Keratinocyte (primary cell): ENCODE measurements at regions not wholly inside any gene's neighbourhood (a gene's known extent, or its start where the extent isn't known, plus 50 kb on each side); places are given as distances from the start of the nearest gene placed in this dataset.

Source experiments
- DNase-seq: peaks from one replicate; pipeline ENCODE4 v3.0.0-alpha.2; 2011; ENCODE audit warnings: low read depth, missing footprints, low spot score
- FAIRE-seq: peaks from 2 replicates; lab custom pipeline; 2011; peaks lifted over from hg19 to GRCh38; lab: Jason Lieb, UNC
- H2AFZ ChIP-seq: 2 replicates; pipeline ENCODE4 v1.6.0; 2012; ENCODE audit warnings: low read length, control low read depth, inconsistent platforms; ENCODE audit not compliant: control insufficient read depth
- H3K27ac ChIP-seq: 2 replicates; pipeline ENCODE4 v1.5.1; 2011; ENCODE audit warnings: low read length; ENCODE audit not compliant: control insufficient read depth, insufficient read depth
- H3K27me3 ChIP-seq: 3 replicates; pipeline ENCODE4 v1.6.0; 2011; ENCODE audit warnings: low read length; ENCODE audit not compliant: control insufficient read depth, insufficient read depth; ENCODE audit errors: extremely low read depth
- H3K36me3 ChIP-seq, 2 experiments: 2 replicates in 1 of 2; 3 replicates in 1 of 2; pipeline ENCODE4 v1.5.1; 2011; ENCODE audit warnings: low read length in 2 of 2, mild to moderate bottlenecking in 1 of 2; ENCODE audit not compliant: control insufficient read depth in 2 of 2, insufficient read depth in 2 of 2; ENCODE audit errors: extremely low read depth in 1 of 2
- H3K4me1 ChIP-seq: 3 replicates; pipeline ENCODE4 v1.5.1; 2011; ENCODE audit warnings: low read length; ENCODE audit not compliant: control insufficient read depth, insufficient read depth; ENCODE audit errors: extremely low read depth
- H3K4me2 ChIP-seq: 3 replicates; pipeline ENCODE4 v1.6.0; 2011; ENCODE audit warnings: low read depth, low read length; ENCODE audit not compliant: control insufficient read depth, insufficient read depth; ENCODE audit errors: extremely low read depth
- H3K4me3 ChIP-seq, 3 experiments: fragments of 200-600 bp in 1 of 3; sonication (generic) in 1 of 3; 2 replicates in 2 of 3; 3 replicates in 1 of 3; pipeline ENCODE4 v1.5.1; 2011 to 2016; ENCODE audit warnings: low read length in 3 of 3, mild to moderate bottlenecking in 3 of 3, control low read depth in 2 of 3, inconsistent platforms in 1 of 3, low read depth in 1 of 3, mixed read lengths in 1 of 3, mixed run types in 1 of 3, moderate library complexity in 1 of 3; ENCODE audit not compliant: control insufficient read depth in 2 of 3, insufficient read depth in 2 of 3; ENCODE audit errors: extremely low read depth in 1 of 3
- H3K79me2 ChIP-seq: 2 replicates; pipeline ENCODE4 v1.6.0; 2012; ENCODE audit warnings: low read length; ENCODE audit not compliant: control insufficient read depth, insufficient read depth
- H3K9ac ChIP-seq: 3 replicates; pipeline ENCODE4 v1.6.0; 2011; ENCODE audit warnings: low read length; ENCODE audit not compliant: control insufficient read depth, insufficient read depth; ENCODE audit errors: extremely low read depth
- H3K9me1 ChIP-seq: 3 replicates; pipeline ENCODE4 v1.6.0; 2011; ENCODE audit warnings: low read length; ENCODE audit not compliant: control insufficient read depth, insufficient read depth; ENCODE audit errors: extremely low read depth
- H3K9me3 ChIP-seq: 2 replicates; pipeline ENCODE4 v1.5.1; 2012; ENCODE audit warnings: low read depth, low read length; ENCODE audit not compliant: control insufficient read depth
- H4K20me1 ChIP-seq: 3 replicates; pipeline ENCODE4 v1.6.0; 2011; ENCODE audit warnings: low read length; ENCODE audit not compliant: control insufficient read depth, insufficient read depth; ENCODE audit errors: extremely low read depth
- EZH2 ChIP-seq: IDR thresholded peaks from one replicate; pipeline ENCODE4 v1.6.1; 2012; ENCODE audit warnings: inconsistent platforms, mild to moderate bottlenecking, low read length, moderate library complexity
- dilution Hi-C: fragments of 300-500 bp; cut with MboI; formaldehyde crosslinking; loops from one replicate; pipeline ENCODE4 v1.7.0; 2020; ENCODE audit warnings: low sequenced_read_pairs; ENCODE audit not compliant: extremely low pct_ligation_motif_present
- TF ChIP-seq, protein P1 (sequence below), 3 experiments: IDR thresholded peaks in 1 of 3; conservative IDR thresholded peaks in 1 of 3; optimal IDR thresholded peaks in 1 of 3; 2 replicates in 2 of 3; 3 replicates in 1 of 3; pipeline versions ENCODE3 to v1.5.1; 2011; ENCODE audit warnings: low read length in 3 of 3, mild to moderate bottlenecking in 3 of 3, moderate library complexity in 2 of 3, control low read depth in 1 of 3, inconsistent platforms in 1 of 3; ENCODE audit not compliant: insufficient read depth in 2 of 3; ENCODE audit errors: extremely low read depth in 1 of 3

DNA sequence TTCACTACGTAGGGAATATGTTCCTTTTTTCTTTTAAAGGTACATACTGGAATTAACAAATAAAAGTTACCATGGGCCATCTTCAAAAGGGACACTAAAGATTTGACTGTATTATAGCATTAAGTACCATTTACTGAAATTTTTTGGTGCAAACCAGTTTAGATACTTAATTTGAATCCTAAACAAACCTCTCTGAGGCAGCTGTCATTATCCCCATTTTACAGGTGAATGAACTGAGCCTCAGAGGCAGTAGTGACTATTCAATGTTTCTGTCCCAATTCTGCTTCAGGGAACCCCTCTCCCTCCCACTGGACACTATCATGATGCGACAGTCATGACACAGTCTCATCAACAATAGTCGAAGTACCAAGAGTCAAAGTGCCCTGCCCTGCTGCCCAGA is 76.2 kb upstream of the PHF21A start:
- dilution Hi-C loops = no loop called here
- no peak for DNase-seq
- Histone ChIP-seq H3K9me1 (no peaks in the 10 kb centered on the region), H3K9ac (no peak overlapping the region), H3K4me2 (no peak overlapping the region), H3K27me3 (peaks cover 10% of the 10 kb centered on the region), H2AFZ (no peak overlapping the region), H4K20me1 (no peaks in the 10 kb centered on the region), H3K79me2 (no peaks in the 10 kb centered on the region), H3K36me3 (no peaks in the 10 kb centered on the region), H3K4me1 (no peaks in the 10 kb centered on the region), H3K4me3 (no peak overlapping the region), H3K27ac (no peak overlapping the region), H3K9me3 (no peaks in the 10 kb centered on the region)
- no peak for TF ChIP-seq EZH2
- TF ChIP-seq, protein P1, sequence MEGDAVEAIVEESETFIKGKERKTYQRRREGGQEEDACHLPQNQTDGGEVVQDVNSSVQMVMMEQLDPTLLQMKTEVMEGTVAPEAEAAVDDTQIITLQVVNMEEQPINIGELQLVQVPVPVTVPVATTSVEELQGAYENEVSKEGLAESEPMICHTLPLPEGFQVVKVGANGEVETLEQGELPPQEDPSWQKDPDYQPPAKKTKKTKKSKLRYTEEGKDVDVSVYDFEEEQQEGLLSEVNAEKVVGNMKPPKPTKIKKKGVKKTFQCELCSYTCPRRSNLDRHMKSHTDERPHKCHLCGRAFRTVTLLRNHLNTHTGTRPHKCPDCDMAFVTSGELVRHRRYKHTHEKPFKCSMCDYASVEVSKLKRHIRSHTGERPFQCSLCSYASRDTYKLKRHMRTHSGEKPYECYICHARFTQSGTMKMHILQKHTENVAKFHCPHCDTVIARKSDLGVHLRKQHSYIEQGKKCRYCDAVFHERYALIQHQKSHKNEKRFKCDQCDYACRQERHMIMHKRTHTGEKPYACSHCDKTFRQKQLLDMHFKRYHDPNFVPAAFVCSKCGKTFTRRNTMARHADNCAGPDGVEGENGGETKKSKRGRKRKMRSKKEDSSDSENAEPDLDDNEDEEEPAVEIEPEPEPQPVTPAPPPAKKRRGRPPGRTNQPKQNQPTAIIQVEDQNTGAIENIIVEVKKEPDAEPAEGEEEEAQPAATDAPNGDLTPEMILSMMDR (optimal IDR thresholded peaks at IDR 0.05 in 1 of 3, IDR thresholded peaks at IDR 0.05 in 1 of 3, conservative IDR thresholded peaks at IDR 0.05 in 1 of 3; ENCODE audit: extremely low read depth in 1 of 3, insufficient read depth in 2 of 3, low read length in 3 of 3) = no peak
- FAIRE-seq = no peak

DNA sequence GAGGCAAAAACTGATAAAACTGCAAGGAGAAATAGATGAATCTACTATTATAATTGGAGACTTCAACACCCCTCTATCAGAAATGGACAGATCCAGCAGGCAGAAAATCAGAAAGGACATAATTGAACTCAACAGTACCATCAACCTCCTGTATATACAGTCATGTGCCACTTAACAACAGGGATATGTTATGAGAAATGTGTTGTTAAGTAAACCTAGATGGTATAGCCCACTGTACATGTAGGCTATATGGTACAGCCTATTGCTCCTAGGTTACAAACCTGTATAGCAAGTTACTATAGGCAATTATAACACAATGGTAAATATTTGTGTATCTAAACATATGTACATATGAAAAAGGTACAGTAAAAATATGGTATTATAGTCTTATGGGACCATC is 66.8 kb upstream of the PHF21A start:
- no peak overlapping the region for H3K27ac ChIP-seq
- H3K9ac ChIP-seq = no peak overlapping the region
- no peak for FAIRE-seq
- H3K9me1 ChIP-seq = no peaks in the 10 kb centered on the region
- no peak for TF ChIP-seq EZH2
- TF ChIP-seq, protein P1 (optimal IDR thresholded peaks at IDR 0.05 in 1 of 3, IDR thresholded peaks at IDR 0.05 in 1 of 3, conservative IDR thresholded peaks at IDR 0.05 in 1 of 3; ENCODE audit: extremely low read depth in 1 of 3, insufficient read depth in 2 of 3, low read length in 3 of 3) = no peak
- DNase-seq = no peak
- dilution Hi-C loops = no loop called here
- peaks cover 14% of the 10 kb centered on the region for H3K4me1 ChIP-seq
- H3K36me3 ChIP-seq = no peaks in the 10 kb centered on the region
- no peaks in the 10 kb centered on the region for H3K27me3 ChIP-seq
- no peak overlapping the region for H3K4me3 ChIP-seq
- H4K20me1 ChIP-seq = no peaks in the 10 kb centered on the region
- no peak overlapping the region for H2AFZ ChIP-seq
- no peaks in the 10 kb centered on the region for H3K79me2 ChIP-seq
- no peak overlapping the region for H3K4me2 ChIP-seq
- no peaks in the 10 kb centered on the region for H3K9me3 ChIP-seq
